H1 (cell line): ENCODE measurements at regions not wholly inside any gene's neighbourhood (a gene's known extent, or its start where the extent isn't known, plus 50 kb on each side); places are given as distances from the start of the nearest gene placed in this dataset.

ENCODE experiments used
- BCL11A ChIP-seq, 2 experiments: IDR thresholded peaks; one replicate each; pipeline ENCODE4 v1.6.1; 2011; ENCODE audit warnings: low read depth in 2 of 2, low read length in 2 of 2, mild to moderate bottlenecking in 2 of 2
- EP300 ChIP-seq, 2 experiments: IDR thresholded peaks; 1 replicate in 1 of 2; 2 replicates in 1 of 2; pipeline ENCODE4 v1.6.1; 2011 to 2012; ENCODE audit warnings: low read depth in 2 of 2, low read length in 2 of 2, mild to moderate bottlenecking in 2 of 2, borderline replicate concordance in 1 of 2, inconsistent platforms in 1 of 2, moderate library complexity in 1 of 2
- GTF2F1 ChIP-seq: IDR thresholded peaks from 2 replicates; pipeline ENCODE4 v1.6.1; 2012; ENCODE audit warnings: low read depth, low read length, improper control_type of control experiment, borderline replicate concordance
- TF ChIP-seq, protein P1 (sequence below): fragments of 300-600 bp; sonication (generic); IDR thresholded peaks from 2 replicates; pipeline ENCODE4 v1.7.1; 2012; ENCODE audit warnings: low read length, moderate library complexity, mild to moderate bottlenecking, inconsistent platforms; ENCODE audit not compliant: insufficient replicate concordance
- TF ChIP-seq, protein P2 (sequence below): IDR thresholded peaks from 2 replicates; pipeline ENCODE4 v1.6.1; 2012; ENCODE audit warnings: inconsistent platforms

DNA sequence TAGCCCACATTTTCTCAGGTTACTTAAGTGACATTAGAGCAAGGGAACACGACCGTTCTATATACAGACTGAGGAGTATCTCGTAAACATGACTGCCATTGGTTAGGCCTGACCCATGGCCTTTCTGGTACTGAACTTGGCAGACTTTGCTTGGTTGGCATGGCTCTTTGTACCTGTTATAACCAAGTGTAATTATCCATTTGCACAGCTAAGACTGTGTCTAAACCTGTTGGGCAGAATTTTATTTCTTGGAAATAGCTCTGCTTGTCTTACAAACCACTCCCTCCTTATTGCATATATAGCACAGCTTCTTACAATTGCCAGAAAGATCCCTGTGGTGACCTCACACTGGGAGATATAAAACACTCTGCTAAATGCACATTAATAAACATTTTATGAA, 106.9 kb downstream of the P2RY1 start (continued):
- TF ChIP-seq, protein P1, sequence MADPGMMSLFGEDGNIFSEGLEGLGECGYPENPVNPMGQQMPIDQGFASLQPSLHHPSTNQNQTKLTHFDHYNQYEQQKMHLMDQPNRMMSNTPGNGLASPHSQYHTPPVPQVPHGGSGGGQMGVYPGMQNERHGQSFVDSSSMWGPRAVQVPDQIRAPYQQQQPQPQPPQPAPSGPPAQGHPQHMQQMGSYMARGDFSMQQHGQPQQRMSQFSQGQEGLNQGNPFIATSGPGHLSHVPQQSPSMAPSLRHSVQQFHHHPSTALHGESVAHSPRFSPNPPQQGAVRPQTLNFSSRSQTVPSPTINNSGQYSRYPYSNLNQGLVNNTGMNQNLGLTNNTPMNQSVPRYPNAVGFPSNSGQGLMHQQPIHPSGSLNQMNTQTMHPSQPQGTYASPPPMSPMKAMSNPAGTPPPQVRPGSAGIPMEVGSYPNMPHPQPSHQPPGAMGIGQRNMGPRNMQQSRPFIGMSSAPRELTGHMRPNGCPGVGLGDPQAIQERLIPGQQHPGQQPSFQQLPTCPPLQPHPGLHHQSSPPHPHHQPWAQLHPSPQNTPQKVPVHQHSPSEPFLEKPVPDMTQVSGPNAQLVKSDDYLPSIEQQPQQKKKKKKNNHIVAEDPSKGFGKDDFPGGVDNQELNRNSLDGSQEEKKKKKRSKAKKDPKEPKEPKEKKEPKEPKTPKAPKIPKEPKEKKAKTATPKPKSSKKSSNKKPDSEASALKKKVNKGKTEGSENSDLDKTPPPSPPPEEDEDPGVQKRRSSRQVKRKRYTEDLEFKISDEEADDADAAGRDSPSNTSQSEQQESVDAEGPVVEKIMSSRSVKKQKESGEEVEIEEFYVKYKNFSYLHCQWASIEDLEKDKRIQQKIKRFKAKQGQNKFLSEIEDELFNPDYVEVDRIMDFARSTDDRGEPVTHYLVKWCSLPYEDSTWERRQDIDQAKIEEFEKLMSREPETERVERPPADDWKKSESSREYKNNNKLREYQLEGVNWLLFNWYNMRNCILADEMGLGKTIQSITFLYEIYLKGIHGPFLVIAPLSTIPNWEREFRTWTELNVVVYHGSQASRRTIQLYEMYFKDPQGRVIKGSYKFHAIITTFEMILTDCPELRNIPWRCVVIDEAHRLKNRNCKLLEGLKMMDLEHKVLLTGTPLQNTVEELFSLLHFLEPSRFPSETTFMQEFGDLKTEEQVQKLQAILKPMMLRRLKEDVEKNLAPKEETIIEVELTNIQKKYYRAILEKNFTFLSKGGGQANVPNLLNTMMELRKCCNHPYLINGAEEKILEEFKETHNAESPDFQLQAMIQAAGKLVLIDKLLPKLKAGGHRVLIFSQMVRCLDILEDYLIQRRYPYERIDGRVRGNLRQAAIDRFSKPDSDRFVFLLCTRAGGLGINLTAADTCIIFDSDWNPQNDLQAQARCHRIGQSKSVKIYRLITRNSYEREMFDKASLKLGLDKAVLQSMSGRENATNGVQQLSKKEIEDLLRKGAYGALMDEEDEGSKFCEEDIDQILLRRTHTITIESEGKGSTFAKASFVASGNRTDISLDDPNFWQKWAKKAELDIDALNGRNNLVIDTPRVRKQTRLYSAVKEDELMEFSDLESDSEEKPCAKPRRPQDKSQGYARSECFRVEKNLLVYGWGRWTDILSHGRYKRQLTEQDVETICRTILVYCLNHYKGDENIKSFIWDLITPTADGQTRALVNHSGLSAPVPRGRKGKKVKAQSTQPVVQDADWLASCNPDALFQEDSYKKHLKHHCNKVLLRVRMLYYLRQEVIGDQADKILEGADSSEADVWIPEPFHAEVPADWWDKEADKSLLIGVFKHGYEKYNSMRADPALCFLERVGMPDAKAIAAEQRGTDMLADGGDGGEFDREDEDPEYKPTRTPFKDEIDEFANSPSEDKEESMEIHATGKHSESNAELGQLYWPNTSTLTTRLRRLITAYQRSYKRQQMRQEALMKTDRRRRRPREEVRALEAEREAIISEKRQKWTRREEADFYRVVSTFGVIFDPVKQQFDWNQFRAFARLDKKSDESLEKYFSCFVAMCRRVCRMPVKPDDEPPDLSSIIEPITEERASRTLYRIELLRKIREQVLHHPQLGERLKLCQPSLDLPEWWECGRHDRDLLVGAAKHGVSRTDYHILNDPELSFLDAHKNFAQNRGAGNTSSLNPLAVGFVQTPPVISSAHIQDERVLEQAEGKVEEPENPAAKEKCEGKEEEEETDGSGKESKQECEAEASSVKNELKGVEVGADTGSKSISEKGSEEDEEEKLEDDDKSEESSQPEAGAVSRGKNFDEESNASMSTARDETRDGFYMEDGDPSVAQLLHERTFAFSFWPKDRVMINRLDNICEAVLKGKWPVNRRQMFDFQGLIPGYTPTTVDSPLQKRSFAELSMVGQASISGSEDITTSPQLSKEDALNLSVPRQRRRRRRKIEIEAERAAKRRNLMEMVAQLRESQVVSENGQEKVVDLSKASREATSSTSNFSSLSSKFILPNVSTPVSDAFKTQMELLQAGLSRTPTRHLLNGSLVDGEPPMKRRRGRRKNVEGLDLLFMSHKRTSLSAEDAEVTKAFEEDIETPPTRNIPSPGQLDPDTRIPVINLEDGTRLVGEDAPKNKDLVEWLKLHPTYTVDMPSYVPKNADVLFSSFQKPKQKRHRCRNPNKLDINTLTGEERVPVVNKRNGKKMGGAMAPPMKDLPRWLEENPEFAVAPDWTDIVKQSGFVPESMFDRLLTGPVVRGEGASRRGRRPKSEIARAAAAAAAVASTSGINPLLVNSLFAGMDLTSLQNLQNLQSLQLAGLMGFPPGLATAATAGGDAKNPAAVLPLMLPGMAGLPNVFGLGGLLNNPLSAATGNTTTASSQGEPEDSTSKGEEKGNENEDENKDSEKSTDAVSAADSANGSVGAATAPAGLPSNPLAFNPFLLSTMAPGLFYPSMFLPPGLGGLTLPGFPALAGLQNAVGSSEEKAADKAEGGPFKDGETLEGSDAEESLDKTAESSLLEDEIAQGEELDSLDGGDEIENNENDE: no peak
- no peak for TF ChIP-seq EP300 (IDR thresholded peaks at IDR 0.05; ENCODE audit: borderline replicate concordance in 1 of 2, low read depth in 2 of 2, low read length in 2 of 2)
- TF ChIP-seq, protein P2, sequence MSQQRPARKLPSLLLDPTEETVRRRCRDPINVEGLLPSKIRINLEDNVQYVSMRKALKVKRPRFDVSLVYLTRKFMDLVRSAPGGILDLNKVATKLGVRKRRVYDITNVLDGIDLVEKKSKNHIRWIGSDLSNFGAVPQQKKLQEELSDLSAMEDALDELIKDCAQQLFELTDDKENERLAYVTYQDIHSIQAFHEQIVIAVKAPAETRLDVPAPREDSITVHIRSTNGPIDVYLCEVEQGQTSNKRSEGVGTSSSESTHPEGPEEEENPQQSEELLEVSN: no peak
- TF ChIP-seq BCL11A (IDR thresholded peaks at IDR 0.05; ENCODE audit: low read depth in 2 of 2, low read length in 2 of 2): no peak
- no peak for TF ChIP-seq GTF2F1
